Loucy (cell line): ENCODE measurements at regions not wholly inside any gene's neighbourhood (a gene's known extent, or its start where the extent isn't known, plus 50 kb on each side); places are given as distances from the start of the nearest gene placed in this dataset.

Source experiments
- H2AFZ ChIP-seq: fragments of 200-600 bp; sonication (generic); 2 replicates; pipeline ENCODE4 v1.6.0; 2016; ENCODE audit warnings: antibody characterized with exemption, mild to moderate bottlenecking, low read length, moderate library complexity
- H3F3A ChIP-seq: fragments of 200-600 bp; 2 replicates; pipeline ENCODE4 v1.6.0; 2016; ENCODE audit warnings: antibody characterized with exemption, low read depth, mild to moderate bottlenecking
- H3K27me3 ChIP-seq: fragments of 200-600 bp; sonication (generic); 2 replicates; pipeline ENCODE4 v1.6.1; 2014; ENCODE audit warnings: low read length, mild to moderate bottlenecking; ENCODE audit not compliant: insufficient read depth, poor library complexity, severe bottlenecking
- H3K36me3 ChIP-seq: fragments of 200-600 bp; sonication (generic); 2 replicates; pipeline ENCODE4 v1.6.1; 2016; ENCODE audit warnings: low read length; ENCODE audit not compliant: insufficient read depth
- H3K4me1 ChIP-seq: fragments of 200-600 bp; sonication (generic); 2 replicates; pipeline ENCODE4 v1.5.1; 2014; ENCODE audit warnings: low read length, mild to moderate bottlenecking; ENCODE audit not compliant: insufficient read depth, poor library complexity, severe bottlenecking
- H3K4me2 ChIP-seq: fragments of 200-600 bp; sonication (generic); 2 replicates; pipeline ENCODE4 v1.6.0; 2014; ENCODE audit warnings: antibody characterized with exemption, low read length, low read depth, mild to moderate bottlenecking; ENCODE audit not compliant: poor library complexity, severe bottlenecking
- H3K4me3 ChIP-seq: fragments of 200-600 bp; sonication (generic); 2 replicates; pipeline ENCODE4 v1.5.1; 2014; ENCODE audit warnings: low read length, mild to moderate bottlenecking, mixed read lengths; ENCODE audit not compliant: poor library complexity, severe bottlenecking
- H3K79me2 ChIP-seq: fragments of 200-600 bp; sonication (generic); 2 replicates; pipeline ENCODE4 v1.6.1; 2014; ENCODE audit warnings: low read length; ENCODE audit not compliant: insufficient read depth
- H3K9ac ChIP-seq: fragments of 200-600 bp; sonication (generic); 2 replicates; pipeline ENCODE4 v1.6.0; 2014; ENCODE audit warnings: mild to moderate bottlenecking, low read depth, low read length, moderate library complexity; ENCODE audit not compliant: poor library complexity, severe bottlenecking
- H3K9me2 ChIP-seq: fragments of 200-600 bp; sonication (generic); replicated peaks from 2 replicates; pipeline ENCODE4 v1.6.1; 2016; ENCODE audit warnings: low read depth, low read length, mixed read lengths
- H3K9me3 ChIP-seq: fragments of 200-600 bp; sonication (generic); 2 replicates; pipeline ENCODE4 v1.6.1; 2014; ENCODE audit warnings: mild to moderate bottlenecking, antibody characterized with exemption, low read length, low read depth; ENCODE audit not compliant: insufficient read depth
- H4K20me1 ChIP-seq: fragments of 200-600 bp; sonication (generic); 2 replicates; pipeline ENCODE4 v1.6.0; 2014; ENCODE audit warnings: antibody characterized with exemption, low read length, mild to moderate bottlenecking; ENCODE audit not compliant: insufficient read depth, poor library complexity, severe bottlenecking
- EZH2phosphoT487 ChIP-seq: fragments of 200-600 bp; IDR thresholded peaks from 2 replicates; pipeline ENCODE4 v1.6.1; 2018; ENCODE audit warnings: antibody characterized with exemption, mild to moderate bottlenecking, moderate library complexity, borderline replicate concordance
- TF ChIP-seq, protein P1 (sequence below): fragments of 200-600 bp; sonication (generic); conservative IDR thresholded peaks from 2 replicates; pipeline ENCODE4 v1.5.1; 2014; ENCODE audit warnings: mild to moderate bottlenecking, antibody characterized with exemption, low read length

DNA sequence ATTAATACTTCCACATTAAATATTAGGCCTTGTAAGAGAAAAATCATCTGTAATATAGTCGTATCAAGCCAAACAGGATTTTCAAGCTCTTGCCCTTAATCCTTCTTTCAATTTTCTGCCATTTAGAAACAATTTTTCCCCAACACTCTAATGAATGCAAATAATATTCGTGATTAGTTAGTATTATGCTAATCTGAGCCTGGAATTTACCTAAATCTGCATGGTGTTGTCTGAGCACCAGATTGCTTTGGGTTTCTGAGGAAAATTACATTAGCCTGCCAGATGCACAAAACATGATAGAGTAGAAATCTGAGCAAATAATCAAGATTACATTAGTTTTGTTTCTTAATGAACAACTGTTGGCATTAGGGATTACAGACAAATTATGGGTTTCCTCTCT is 176.6 kb downstream of the ZDHHC21 start:
- H3K36me3 ChIP-seq: no peaks in the 10 kb centered on the region
- no peaks in the 10 kb centered on the region for H3K9me2 ChIP-seq
- no peak overlapping the region for H3K4me2 ChIP-seq
- no peaks in the 10 kb centered on the region for H3F3A ChIP-seq
- no peaks in the 10 kb centered on the region for H4K20me1 ChIP-seq
- no peaks in the 10 kb centered on the region for H3K4me1 ChIP-seq
- H3K9me3 ChIP-seq: no peaks in the 10 kb centered on the region
- H3K27me3 ChIP-seq: no peaks in the 10 kb centered on the region
- no peak overlapping the region for H3K4me3 ChIP-seq
- TF ChIP-seq EZH2phosphoT487: no peak
- TF ChIP-seq, protein P1, sequence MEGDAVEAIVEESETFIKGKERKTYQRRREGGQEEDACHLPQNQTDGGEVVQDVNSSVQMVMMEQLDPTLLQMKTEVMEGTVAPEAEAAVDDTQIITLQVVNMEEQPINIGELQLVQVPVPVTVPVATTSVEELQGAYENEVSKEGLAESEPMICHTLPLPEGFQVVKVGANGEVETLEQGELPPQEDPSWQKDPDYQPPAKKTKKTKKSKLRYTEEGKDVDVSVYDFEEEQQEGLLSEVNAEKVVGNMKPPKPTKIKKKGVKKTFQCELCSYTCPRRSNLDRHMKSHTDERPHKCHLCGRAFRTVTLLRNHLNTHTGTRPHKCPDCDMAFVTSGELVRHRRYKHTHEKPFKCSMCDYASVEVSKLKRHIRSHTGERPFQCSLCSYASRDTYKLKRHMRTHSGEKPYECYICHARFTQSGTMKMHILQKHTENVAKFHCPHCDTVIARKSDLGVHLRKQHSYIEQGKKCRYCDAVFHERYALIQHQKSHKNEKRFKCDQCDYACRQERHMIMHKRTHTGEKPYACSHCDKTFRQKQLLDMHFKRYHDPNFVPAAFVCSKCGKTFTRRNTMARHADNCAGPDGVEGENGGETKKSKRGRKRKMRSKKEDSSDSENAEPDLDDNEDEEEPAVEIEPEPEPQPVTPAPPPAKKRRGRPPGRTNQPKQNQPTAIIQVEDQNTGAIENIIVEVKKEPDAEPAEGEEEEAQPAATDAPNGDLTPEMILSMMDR: no peak
- no peaks in the 10 kb centered on the region for H3K79me2 ChIP-seq
- no peak overlapping the region for H2AFZ ChIP-seq
- no peak overlapping the region for H3K9ac ChIP-seq

DNA sequence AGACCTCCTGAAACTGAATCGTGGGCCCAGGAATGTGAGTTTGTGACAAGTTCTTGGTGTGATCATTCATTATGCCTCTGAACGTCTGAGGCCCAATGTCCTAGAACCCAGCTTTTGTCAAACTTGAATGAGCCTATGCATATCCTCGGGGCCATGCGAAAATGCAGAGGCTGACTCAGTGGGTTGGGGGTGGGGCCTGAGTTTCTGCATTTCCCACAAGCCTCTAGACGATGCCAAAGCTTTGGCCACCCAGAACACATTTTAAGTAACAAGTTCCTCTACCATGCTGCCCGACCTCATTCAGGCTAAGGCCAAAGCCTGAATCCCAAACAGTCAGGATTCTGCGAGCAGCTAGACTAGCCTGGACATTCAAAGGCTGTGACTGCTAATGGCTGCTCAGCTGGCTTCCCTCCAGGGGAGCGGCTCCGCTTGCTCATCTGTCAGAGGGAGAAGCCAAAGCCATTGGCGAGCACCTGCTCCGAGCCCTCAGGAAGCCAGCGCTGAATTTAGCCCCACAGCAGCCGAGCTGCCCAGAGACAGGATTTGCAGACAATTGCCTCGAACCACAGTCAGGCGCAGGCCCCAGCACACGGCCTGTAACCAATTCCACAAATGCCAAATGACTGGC is 177.5 kb downstream of the ZDHHC21 start:
- H3K36me3 ChIP-seq: no peaks in the 10 kb centered on the region
- no peak overlapping the region for H3K9ac ChIP-seq
- H3K79me2 ChIP-seq: no peaks in the 10 kb centered on the region
- H3K4me1 ChIP-seq: no peaks in the 10 kb centered on the region
- H3F3A ChIP-seq: no peaks in the 10 kb centered on the region
- H4K20me1 ChIP-seq: no peaks in the 10 kb centered on the region
- H2AFZ ChIP-seq: no peak overlapping the region
- no peaks in the 10 kb centered on the region for H3K9me3 ChIP-seq
- H3K4me3 ChIP-seq: no peak overlapping the region
- H3K9me2 ChIP-seq: no peaks in the 10 kb centered on the region
- TF ChIP-seq, protein P1: no peak
- TF ChIP-seq EZH2phosphoT487: no peak
- no peak overlapping the region for H3K4me2 ChIP-seq
- H3K27me3 ChIP-seq: no peaks in the 10 kb centered on the region

DNA sequence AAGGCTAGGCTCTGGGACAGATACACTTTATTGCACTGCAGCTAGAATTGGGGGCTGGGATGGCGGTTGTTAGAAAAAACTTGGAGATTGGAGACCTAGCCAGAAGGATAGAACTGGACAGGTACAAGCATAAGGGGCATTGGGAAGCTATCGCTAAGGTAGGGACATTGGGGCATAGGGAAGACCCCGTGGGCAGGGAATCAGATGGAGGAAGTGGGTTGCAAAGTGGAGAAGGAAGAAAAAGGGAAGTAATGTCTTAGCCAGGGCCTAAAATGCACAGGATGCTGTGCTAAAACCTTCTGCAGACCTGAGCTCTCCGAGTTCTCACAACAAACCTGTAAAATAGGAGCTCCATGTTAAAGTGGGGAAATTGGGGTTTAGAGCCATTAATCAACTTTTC is 178.2 kb downstream of the ZDHHC21 start:
- no peaks in the 10 kb centered on the region for H3F3A ChIP-seq
- H3K4me2 ChIP-seq: no peak overlapping the region
- no peaks in the 10 kb centered on the region for H3K4me1 ChIP-seq
- no peaks in the 10 kb centered on the region for H3K9me3 ChIP-seq
- H3K27me3 ChIP-seq: no peaks in the 10 kb centered on the region
- H3K9me2 ChIP-seq: no peaks in the 10 kb centered on the region
- no peak overlapping the region for H2AFZ ChIP-seq
- H3K36me3 ChIP-seq: no peaks in the 10 kb centered on the region
- no peaks in the 10 kb centered on the region for H4K20me1 ChIP-seq
- no peak for TF ChIP-seq EZH2phosphoT487
- TF ChIP-seq, protein P1: no peak
- H3K4me3 ChIP-seq: no peak overlapping the region
- H3K9ac ChIP-seq: no peak overlapping the region
- H3K79me2 ChIP-seq: no peaks in the 10 kb centered on the region
